ENCODE measurements at regions not wholly inside any gene's neighbourhood (a gene's known extent, or its start where the extent isn't known, plus 50 kb on each side); places are given as distances from the start of the nearest gene placed in this dataset.
"Not testable (repeated sequence)": the region's sequence is repeated elsewhere in the genome, so short reads cannot be mapped to it uniquely, and the experiment has no call there.

DNA sequence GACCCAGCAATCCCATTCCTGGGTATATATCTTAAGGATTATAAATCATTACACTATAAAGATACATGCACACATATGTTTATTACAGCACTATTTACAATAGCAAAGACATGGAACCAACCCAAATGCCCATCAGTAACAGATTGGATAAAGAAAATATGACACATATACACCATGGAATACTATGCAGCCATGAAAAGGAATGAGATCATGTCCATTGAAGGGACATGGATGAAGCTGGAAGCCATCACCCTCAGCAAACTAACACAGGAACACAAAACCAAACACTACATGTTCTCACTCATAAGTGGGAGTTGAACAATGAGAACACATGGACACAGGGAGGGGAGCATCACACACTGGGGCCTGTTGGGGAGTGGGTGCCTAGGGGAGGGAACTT, 694.5 kb downstream of the CBLN4 start:
- TF ChIP-seq CTCF, EP300 (IDR thresholded peaks at IDR 0.05): not testable (repeated sequence)
